HS-27A (cell line): ENCODE measurements at regions not wholly inside any gene's neighbourhood (a gene's known extent, or its start where the extent isn't known, plus 50 kb on each side); places are given as distances from the start of the nearest gene placed in this dataset.
A peak's percentile ranks its signal among the peaks of the same experiment; 100 is the strongest.

Experiments used
- DNase-seq: peaks from one replicate; pipeline ENCODE4 v3.0.0-alpha.2; 2012; ENCODE audit warnings: low read depth, missing footprints

DNA sequence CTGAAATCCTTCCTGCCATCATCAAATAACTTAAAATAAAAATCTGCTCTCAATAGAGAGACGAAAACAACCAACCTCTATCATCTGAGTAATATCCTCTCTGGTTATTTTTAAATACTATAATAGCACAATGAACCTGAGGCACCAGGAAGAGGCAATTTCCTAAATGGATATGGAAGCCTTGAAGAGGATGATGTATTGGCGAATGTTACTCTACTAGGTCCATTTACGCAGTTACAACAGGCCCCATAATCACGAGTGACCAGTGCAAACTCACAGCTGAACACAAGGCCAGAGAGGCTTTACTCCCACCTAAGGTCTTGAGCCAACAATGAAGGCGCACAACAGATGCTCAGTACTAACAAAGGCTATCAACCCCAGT is 678.8 kb upstream of the NR3C2 start:
- DNase-seq, result no peak

DNA sequence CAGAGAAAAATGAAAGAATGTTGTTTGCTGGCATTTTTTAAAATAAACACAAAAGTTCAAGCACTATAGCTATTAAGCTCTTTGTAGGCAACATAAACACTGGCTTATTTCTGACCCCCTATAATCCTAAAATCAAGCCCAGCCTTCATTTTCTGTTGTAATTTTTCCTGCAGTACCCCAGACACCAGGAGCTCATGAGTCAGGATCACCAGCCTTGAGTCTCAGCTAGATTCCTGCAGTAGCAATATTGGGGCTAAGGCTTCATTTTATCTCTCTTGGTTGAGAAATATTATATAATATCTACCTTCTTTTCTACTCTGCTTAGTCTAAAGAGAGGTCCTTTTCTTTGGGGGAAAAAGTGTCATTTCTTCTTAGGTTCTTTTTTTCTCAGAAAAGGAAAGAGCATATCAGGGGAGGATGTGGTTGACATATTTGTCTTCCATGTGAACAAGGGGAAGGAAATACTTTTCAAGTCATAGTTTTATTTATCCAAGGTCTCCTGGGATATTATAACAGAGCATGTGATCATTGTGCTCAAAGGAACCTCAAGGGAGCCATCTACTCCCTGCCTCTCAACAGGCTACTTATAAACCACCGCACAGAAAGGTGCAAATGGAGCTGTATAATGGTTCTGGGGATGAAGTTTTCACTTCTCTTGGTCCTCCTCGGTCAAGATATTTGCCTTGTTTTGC is 678.3 kb upstream of the NR3C2 start:
- no peak for DNase-seq

DNA sequence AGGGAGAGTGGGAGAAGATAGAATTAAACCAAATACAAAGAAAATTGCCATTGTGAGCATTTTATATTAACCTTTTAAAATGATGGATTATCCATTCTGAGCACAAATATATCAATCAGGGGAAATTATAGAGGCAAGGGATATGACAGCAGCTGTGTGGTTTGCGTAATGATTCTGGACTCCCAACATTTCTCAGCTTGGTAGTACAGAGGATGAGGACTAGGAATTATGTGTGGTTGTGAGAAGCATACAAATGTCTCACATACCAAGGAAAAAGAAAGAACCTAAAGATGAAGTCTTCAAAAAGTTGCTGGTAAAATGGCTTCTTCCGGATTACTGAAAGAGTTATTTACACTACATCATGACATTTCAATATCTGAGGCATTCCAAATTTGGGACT is 674.6 kb upstream of the NR3C2 start:
- DNase-seq, result no peak

DNA sequence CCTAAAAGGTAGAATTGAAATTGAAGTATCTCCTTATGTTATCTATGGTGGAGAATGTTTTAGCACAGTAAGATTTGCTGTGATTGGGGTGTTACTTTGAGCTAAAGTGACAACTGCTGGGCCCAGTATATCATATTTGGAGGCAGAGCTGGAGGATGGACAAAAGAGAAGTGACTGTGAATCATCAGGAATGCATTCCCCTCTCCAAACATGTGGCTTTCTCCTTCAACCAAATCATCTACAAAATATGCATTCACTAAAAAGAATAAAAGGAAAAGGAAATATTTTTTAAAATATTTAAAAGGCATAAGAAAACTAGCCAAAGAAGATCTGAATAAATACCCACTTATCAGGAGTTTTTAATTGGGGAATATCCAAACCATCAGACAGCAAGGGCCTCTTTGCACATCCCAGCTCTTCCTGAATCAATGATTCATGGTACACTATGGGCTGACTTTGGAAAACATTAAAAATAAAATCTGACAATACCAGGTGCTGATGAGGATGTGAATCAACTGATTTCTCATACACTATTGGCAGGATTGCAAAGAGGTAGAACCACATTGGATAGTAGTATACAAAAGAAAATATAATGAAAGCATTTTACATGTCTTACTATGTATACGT is 671.7 kb upstream of the NR3C2 start:
- DNase-seq, result peak; percentile 81

DNA sequence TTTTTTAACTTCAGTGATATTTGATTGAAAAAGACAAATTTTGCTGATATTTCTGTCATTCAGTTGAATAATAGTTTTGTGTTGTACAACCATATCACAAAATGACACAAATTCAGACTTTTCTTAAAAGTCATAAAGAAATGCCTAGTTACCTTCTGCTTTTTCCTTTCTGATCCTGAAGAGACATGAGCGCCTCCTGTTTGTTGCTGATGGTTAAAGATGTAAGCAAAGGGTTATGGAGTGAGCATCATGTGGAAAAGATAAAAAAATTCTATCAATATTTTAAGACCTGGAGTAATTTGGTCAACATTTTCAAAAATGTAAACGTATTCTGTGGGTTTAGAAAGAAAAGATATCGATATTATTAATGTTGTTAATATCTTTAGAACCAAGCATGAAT is 669.9 kb upstream of the NR3C2 start:
- DNase-seq, result no peak

DNA sequence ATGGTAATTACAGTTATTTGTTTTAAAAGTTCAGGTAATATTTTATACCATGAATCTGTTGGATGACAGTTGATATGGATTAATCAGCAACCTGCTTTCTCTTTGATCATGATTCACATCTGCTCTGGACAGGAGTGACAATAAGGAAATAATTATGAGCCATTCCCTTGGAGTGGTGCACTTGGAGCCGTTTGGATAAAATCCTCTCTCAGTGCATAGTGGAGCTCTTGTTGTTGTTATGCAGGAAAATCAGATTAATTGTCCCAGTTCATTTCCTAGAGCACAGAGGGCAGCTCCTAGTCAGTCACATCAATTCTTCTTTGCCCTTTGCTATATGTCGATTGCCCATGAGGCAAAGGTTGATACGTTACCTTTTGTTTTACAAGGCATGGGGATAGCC is 668.3 kb upstream of the NR3C2 start:
- no peak for DNase-seq

DNA sequence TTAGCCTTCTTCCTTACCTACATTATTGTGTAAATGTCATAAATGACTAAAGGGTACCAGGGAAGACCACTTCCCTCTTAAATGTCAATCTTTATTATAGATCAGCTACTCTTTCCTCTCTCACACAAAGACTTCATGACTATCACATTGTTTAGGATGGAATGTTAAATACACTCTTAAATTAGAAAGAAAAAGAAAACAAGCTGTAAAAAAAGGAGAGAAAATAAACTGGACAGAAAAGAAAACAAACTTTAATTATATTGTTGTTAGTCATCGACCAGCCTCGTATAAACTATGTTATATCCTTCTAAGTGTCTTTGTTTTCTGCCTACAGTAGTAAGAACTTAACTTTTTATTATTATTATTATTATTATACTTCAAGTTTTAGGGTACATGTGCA is 666.4 kb upstream of the NR3C2 start:
- DNase-seq, result no peak

DNA sequence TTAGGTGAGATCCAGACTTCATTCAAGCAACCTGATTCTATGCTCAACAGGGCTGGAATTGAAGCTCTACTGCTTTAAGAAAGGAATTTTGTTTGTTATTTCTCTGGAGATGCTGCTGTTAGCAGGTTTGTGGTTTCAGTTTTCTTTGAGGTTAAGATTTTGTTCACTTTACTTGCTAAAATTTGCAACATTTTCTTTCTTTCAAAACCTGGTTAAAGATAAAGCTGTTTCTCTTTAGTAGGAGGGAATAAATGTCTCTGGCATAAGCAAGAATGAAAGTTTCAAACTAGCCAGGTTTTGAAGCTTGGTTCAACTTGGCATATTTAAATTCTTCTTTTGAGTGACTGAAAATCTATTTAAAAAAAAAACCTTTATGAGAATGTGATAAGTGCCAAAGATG is 660.6 kb upstream of the NR3C2 start:
- DNase-seq, result no peak

DNA sequence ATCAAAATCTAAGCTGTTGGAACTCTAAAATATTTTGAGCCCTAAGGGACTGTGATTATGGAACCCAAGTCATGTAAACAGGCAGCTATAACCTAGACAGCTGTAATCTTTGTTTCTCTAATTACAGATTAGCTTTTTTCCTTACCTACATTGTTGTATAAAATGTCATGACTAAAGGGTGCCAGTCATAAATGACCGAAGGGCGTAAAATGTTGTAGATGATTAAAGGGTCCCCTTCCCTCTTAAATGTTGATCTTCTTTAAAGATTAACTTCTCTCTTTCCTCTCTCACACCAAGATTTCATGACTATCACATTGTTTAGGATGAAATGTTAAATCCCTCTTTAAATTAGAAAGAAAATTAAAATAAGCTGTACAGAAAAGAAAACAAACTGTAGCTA is 659.4 kb upstream of the NR3C2 start:
- DNase-seq, result no peak

DNA sequence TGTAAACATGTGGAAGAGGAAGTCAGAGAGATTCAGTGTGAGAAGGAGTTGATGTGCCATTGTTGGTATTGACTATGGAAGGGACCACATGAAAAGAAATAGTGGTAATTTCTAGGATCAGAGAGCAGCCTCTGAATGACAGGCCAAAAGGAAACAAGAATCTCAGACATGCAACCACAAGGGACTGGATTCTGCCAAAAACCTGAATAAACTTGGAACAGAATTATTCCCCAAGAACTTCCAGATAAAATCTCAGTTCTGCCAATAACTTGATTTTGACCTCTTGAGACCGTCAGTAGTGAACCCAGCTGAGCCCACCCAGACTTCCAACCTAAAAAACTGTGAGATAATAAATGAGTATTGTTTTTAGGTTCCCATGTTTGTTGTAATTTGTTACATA is 653.6 kb upstream of the NR3C2 start:
- DNase-seq, result peak; percentile 15

DNA sequence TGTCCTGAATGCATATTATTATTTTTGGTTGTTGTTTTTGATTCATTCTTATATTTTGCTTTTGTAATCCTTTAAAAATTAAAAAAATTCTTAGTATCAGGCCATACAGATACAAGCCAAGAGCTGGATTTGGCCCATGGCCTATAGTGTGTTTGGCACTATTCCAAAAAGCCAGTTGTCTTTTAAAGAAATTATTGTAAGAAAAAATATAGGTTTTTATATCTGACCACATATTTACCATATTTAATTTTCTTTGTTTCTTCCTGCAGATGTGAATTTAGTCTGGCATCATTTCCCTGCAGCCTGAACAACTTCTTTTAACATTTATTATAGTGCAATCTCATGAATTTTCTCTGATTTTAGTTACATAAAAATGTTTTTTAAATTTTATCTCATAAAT is 652.8 kb upstream of the NR3C2 start:
- DNase-seq, result no peak

DNA sequence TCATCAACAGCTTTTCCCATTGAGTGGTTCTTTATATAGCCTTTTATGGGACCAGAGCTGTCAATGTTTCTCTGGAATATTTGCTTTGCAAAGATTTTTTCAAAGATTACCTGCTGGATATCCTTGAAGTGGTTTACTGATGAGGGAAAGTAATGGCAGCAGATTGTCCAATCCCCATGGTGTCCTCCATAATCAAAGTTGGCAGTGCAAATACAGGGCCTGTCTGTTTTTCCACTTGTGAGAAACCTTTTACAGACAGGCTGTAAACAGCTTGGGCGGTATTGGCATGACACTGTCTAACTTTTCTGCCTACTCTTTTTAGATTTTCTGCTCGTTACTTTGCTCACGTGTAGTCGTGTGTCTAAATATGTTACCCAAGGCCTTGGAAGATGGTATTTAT is 641.9 kb upstream of the NR3C2 start:
- no peak for DNase-seq

DNA sequence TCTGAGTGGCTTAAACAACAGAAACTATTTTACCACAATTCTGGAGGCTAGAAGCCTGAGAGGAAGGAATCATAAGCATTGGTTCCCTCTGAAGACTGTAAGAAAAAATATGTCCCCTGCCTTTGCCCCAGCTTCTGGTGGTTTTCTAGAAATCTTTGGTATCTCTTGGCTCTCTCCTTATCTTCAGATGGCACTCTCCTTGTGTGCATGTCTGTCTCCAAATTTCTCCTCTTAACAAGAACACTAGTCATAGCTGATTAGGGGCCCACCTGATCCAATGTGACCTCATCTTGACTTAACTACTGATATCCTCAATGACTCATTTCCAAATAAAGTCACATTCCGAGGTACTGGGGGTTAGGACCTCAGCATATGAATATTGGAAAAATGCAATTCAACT is 635.0 kb upstream of the NR3C2 start:
- DNase-seq, result peak; percentile 14

DNA sequence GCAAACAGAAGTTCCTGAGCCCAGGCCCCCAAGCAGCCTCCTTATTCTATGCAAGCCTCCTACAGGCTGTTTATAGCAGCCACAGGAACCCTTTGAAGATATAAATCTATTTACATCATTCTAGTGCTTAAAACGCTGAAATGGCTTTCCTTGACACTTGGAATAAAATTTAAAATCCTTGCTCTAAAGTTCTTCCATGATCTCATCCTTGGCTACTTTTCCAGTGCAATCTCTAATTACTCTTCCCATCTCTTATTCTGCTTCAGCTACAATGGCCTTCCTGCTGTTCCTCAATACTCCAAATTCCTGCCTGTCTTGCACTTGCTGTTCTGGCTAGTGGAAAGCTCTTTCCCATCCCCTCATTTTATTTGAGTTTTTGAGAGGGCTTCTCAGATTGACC is 634.2 kb upstream of the NR3C2 start:
- no peak for DNase-seq

DNA sequence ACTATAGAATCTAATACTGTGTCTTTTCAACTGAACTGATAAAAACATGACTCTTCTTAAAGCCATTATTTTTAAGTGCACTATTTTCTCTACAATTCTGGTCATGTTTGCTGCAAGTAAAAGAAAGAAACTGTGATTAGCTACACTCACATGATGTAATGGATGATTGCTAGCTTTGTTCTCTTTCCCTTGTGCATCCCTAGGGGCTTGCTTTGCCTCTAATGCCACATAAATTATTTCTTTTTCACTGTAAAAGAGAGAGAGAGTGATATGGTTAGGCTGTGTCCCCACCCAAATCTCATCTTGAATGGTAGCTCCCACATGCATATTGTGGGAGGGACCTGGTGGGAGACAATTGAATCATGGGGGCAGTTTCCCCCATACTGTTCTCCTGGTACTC is 630.2 kb upstream of the NR3C2 start:
- no peak for DNase-seq

DNA sequence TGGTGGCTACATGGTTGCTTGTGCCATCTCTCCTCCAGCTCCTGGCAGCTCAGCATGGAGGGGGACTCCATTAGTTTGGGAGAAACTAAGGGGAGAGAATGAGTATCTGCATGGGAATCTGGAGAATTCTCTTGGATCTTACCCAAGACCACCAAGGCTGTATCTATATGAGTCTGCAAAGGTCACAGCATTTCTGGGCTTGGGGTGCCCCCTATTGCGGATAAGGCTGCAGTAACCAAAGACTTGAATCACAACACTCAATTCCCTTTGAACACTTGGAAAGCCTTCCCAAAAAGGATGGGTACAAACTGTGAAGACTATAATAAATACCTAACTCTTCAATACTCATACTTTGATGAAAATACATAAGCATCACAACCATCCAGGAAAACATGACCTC is 623.5 kb upstream of the NR3C2 start:
- DNase-seq, result peak; percentile 23

DNA sequence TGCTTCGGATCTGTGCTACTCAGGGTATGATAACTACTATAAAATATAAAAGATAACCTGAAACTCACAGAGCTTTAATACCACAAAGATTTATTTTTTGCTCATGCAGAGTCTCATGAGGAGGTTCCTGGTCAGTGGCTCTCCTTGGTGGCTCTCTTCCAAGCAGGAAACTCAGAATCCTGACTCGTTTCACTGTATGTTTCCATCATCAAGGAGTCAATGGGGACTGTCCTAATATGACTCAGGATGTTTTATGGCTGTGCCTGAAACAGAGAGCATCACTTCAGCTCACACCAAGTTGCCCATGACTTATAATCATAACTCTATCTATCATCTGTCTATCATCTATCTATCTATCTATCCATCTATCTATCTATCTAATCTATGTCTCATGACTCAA is 620.8 kb upstream of the NR3C2 start:
- no peak for DNase-seq

DNA sequence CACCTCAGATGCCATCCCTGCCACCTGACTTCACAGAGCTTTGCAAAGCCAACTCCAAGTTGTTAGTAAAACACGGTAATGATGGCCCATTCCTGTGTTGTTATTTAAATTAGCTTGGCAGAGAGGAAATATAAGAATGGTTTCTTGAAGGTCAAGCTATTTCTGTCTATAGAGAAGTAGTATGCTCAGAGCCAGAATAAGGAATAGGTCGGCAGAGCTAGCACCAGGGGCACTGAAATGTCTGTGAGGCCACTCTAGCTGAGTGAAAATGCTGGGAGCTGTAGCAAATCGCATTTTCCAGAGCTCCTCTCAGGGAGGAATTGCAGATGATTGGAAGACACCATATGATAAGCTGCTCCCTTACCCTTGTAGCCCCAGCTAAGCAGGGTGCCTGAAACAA is 615.4 kb upstream of the NR3C2 start:
- DNase-seq, result no peak

DNA sequence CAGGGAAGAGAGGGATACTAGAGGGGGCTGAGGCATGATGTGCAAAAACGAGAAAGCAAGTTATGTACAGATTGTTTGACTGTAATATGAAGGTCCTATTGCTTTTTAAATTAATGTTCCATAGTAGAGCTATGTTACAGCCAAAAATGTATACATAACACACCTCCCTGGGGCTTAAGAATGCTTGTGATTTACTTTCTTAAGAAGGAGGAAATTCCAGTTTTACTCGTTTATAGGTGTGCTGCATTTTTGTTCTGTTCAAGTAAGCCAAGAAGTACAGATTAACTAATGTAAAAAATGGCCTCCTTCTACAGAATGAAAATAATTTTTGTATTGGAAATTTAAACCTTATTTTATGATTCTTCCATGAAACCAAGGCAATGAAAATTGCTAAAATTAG is 614.4 kb upstream of the NR3C2 start:
- DNase-seq, result no peak

DNA sequence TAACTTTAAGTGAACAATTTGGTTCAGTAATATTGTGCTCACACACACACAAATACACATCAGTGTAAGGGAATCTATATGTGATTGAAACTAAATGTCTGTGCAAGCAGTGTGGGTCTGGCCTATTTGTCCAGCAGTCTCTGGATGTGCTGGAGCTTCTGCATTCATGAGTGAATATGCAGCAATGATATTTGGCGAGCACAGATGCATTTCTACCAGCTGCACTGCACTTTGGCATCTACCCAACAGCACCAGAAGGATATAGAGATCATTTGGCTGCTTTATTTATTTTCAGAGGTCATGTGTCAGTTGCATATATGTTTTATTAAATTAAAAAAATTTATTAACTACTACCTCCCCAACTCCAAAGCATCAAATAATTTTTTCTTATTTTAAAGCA is 613.4 kb upstream of the NR3C2 start:
- DNase-seq, result no peak

DNA sequence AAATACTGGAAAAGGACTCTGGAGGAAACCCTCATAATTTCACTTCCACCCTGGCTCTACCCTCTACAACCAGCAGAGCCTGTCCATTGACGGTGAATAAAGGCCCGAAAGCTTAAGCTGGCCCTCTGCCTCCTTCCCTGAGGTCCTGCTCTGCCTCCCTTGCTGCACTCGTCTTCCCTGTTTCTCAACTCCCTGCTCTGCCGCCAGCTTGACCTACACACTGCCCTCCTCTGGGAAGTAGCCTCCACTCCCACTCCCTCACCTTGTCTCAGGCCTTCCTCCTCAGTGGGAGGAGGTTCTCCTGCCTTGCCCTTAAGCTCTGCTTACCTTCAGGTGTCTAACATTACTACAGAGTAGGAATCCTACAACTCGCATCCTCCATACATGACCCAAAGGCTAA is 608.6 kb upstream of the NR3C2 start:
- no peak for DNase-seq

DNA sequence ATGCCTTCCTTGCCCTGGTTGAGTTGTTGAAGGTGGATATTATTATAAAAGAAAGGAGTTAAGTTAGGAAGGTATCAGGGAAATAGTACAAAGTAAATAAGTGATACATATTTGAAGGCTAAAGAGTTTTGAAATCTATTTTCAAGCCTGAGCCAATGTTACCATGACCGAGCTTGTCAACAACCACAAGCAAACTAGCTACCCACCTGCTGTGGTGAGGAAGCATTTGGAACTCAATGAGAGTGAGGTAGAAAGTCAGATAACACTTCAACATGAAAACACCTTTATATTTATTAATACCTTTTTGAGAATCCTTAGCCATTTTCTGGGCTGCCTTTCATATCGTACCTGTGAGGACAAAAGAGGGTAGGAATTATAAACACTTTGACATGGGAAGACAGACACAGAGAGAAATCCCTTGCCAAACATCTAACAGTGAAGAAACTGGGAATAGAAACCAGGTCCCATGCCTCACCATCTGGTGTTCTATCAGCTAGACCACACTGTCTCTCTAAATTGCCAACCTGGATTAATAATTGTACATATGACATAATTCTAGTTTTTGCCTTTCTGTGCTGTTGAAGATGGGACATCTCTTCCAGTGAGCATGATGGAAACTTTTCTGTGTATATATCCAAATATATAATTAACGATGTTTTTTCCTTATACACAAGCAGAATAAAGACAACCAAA is 606.4 kb upstream of the NR3C2 start:
- DNase-seq, result no peak

DNA sequence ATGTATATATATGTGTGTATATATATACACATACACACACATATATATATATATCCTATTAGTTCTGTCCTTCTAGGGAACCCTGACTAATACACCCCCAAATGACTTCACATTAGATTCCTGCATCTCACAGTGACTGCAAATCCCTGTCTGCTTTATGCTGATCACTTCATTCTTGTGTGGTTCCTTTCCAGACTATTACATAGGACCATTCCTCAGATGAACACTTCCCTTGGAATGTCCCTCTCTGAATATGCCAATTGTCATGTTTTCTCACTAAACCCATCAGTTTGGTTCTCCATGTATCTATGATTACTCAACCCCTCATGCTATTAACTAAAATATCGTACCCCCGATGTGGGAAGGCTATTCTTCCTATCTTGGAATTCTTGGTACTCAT is 605.2 kb upstream of the NR3C2 start:
- peak; percentile 3 for DNase-seq

DNA sequence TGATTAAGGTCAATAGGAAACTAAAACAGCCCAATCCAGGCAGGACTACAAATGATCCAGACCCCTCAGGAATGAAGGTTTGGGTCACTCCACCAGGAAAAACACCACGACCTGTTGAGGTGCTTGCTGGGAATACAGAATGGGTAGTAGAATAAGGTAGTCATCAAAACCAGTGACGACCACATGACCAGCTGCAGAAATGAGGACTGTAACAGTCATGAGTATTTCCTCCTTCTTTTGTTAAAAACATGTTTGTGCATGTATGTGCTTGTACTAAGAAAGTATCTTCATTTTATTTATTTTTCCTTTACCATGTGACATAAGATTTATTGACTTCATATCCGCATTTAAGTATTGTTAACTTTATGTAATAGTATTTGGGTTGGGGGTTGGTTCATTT is 603.5 kb upstream of the NR3C2 start:
- no peak for DNase-seq
